ENCODE measurements at regions not wholly inside any gene's neighbourhood (a gene's known extent, or its start where the extent isn't known, plus 50 kb on each side); places are given as distances from the start of the nearest gene placed in this dataset.

- H3K18ac ChIP-seq (ENCODE audit: insufficient read length, low read depth, low read length), result no peak overlapping the region
- H2BK20ac ChIP-seq (ENCODE audit: low read depth, low read length, poor library complexity, severe bottlenecking), result no peak overlapping the region
- no peak overlapping the region for H4K91ac ChIP-seq (ENCODE audit: insufficient read length, low read depth, low read length)
- no peaks in the 10 kb centered on the region for H3K27me3 Mint-ChIP-seq (ENCODE audit: low read depth)
- WGBS (ENCODE audit: extremely low coverage, insufficient read length, low lambda C conversion rate), result no CpG with 5 or more reads among the region's 3 CpGs
- H3T11ph ChIP-seq (ENCODE audit: low read length), result no peak overlapping the region
- H3K4ac ChIP-seq (ENCODE audit: low read depth, low read length), result no peak overlapping the region
- peaks cover 17 to 18% of the 10 kb centered on the region in 2 experiments for H3K4me1 Mint-ChIP-seq
- no peak overlapping the region for H4K8ac ChIP-seq (replicated peaks; ENCODE audit: insufficient read length, low read depth, low read length)
- H3K27ac Mint-ChIP-seq, result no peak overlapping the region
- no peaks in the 10 kb centered on the region for H3K4me1 ChIP-seq (ENCODE audit: insufficient read depth, low read length)
- H3K4me2 ChIP-seq (ENCODE audit: insufficient read depth, insufficient read length, low read length), result no peak overlapping the region
- H3K23me2 ChIP-seq (ENCODE audit: insufficient read length, low read depth, low read length, poor library complexity, severe bottlenecking), result no peaks in the 10 kb centered on the region
- no peak overlapping the region for H3K27ac ChIP-seq (ENCODE audit: insufficient read length, low read depth, low read length)
- no peaks in the 10 kb centered on the region for H3K27me3 ChIP-seq (ENCODE audit: insufficient read depth, low read length)
- no peak overlapping the region for H3K4me3 Mint-ChIP-seq
- H3K56ac ChIP-seq (ENCODE audit: insufficient read length, low read depth, low read length), result no peak overlapping the region
- H3K79me1 ChIP-seq (ENCODE audit: insufficient read depth, low read depth, low read length, poor library complexity, severe bottlenecking), result no peaks in the 10 kb centered on the region
- no peak overlapping the region for H2BK12ac ChIP-seq (ENCODE audit: insufficient read length, low read depth, low read length)
- peaks cover 0 to 3% of the 10 kb centered on the region in 2 experiments; a peak in 1 of 5 replicates for H3K9me3 Mint-ChIP-seq
- H2AK5ac ChIP-seq (ENCODE audit: insufficient read length, low read length), result no peak overlapping the region
- no peak overlapping the region for H3K23ac ChIP-seq (ENCODE audit: insufficient read length, low read depth, low read length)
- H3K79me2 ChIP-seq (ENCODE audit: insufficient read depth, low read length), result no peaks in the 10 kb centered on the region
- H4K5ac ChIP-seq (ENCODE audit: insufficient read length, low read depth, low read length), result no peak overlapping the region
- no peak overlapping the region for H3K9ac ChIP-seq (ENCODE audit: extremely low read depth, insufficient read length, low read length)
- peaks cover 0 to 9% (median 7%) of the 10 kb centered on the region in 3 experiments; a peak in 4 of 7 replicates for H3K36me3 Mint-ChIP-seq (ENCODE audit: insufficient read depth in 1 of 3, low read depth in 3 of 3)
- H2AFZ ChIP-seq (ENCODE audit: low read length), result no peak overlapping the region
- no peak for DNase-seq
- no peak overlapping the region for H3K14ac ChIP-seq (ENCODE audit: insufficient read depth, low read length)
- H2BK5ac ChIP-seq (ENCODE audit: insufficient read length, low read length), result no peak overlapping the region
- H4K20me1 ChIP-seq (ENCODE audit: control insufficient read depth, insufficient read depth, insufficient read length), result no peaks in the 10 kb centered on the region
- no peak overlapping the region for H2BK15ac ChIP-seq (ENCODE audit: low read depth, low read length)
- H2BK120ac ChIP-seq (ENCODE audit: low read depth, low read length, poor library complexity, severe bottlenecking), result no peak overlapping the region
- H3K9me3 ChIP-seq (ENCODE audit: control insufficient read depth, low read depth, low read length), result no peaks in the 10 kb centered on the region
- no peak for TF ChIP-seq CTCF (conservative IDR thresholded peaks at IDR 0.05)
Observed at GRCh38 chr15:81942655-81943195, 103.1 kb downstream of the MEX3B start.

Data from H9 (cell line).